Brain microvascular endothelial cell (primary cell): ENCODE measurements at regions not wholly inside any gene's neighbourhood (a gene's known extent, or its start where the extent isn't known, plus 50 kb on each side); places are given as distances from the start of the nearest gene placed in this dataset.
"Not testable (repeated sequence)": the region's sequence is repeated elsewhere in the genome, so short reads cannot be mapped to it uniquely, and the experiment has no call there.

Experiments used
- DNase-seq: peaks from one replicate; pipeline ENCODE4 v3.0.0-alpha.2; 2020
- H3K27ac ChIP-seq: fragments of 250-450 bp; sonication (Bioruptor Pico); 2 replicates; pipeline ENCODE4 v1.5.1; 2020; ENCODE audit warnings: mild to moderate bottlenecking, moderate library complexity
- H3K27me3 ChIP-seq: fragments of 250-450 bp; sonication (Bioruptor Pico); replicated peaks from 2 replicates; pipeline ENCODE4 v1.5.1; 2020; ENCODE audit warnings: mild to moderate bottlenecking
- H3K36me3 ChIP-seq: fragments of 250-450 bp; sonication (Bioruptor Pico); replicated peaks from 2 replicates; pipeline ENCODE4 v1.5.1; 2020; ENCODE audit warnings: mild to moderate bottlenecking
- H3K4me3 ChIP-seq: 2 replicates; pipeline ENCODE4 v1.5.1; 2011; ENCODE audit warnings: low read depth, mild to moderate bottlenecking, control low read depth, low read length, moderate library complexity
- CTCF ChIP-seq: IDR thresholded peaks from 2 replicates; pipeline ENCODE4 v1.5.1; 2011; ENCODE audit warnings: low read depth, mild to moderate bottlenecking, moderate library complexity, low read length, control low read depth, inconsistent platforms; ENCODE audit errors: missing control alignments
- in situ Hi-C: cut with HindIII; loops from 2 replicates; pipeline ENCODE4 v1.10.0; 2017; ENCODE audit warnings: low sequenced_read_pairs, low pct_ligation_motif_present

GRCh38 chr11:69205743-69206612 is 50.2 kb downstream of the SMIM38 start:
- Histone ChIP-seq H3K27me3 (peaks cover 3% of the 10 kb centered on the region), H3K27ac (no peak overlapping the region), H3K36me3 (no peaks in the 10 kb centered on the region), H3K4me3 (no peak overlapping the region)
- in situ Hi-C loops: no loop called here
- no peak for DNase-seq
- no peak for TF ChIP-seq CTCF

- H3K27me3 ChIP-seq, H3K4me3 ChIP-seq, H3K36me3 ChIP-seq, DNase-seq, in situ Hi-C loops, H3K27ac ChIP-seq: not testable (repeated sequence)
These were observed 50.9 kb downstream of the SMIM38 start for GRCh38 chr11:69206613-69206965.

- Histone ChIP-seq H3K27ac (no peak overlapping the region), H3K4me3 (no peak overlapping the region), H3K27me3 (no peaks in the 10 kb centered on the region), H3K36me3 (no peaks in the 10 kb centered on the region)
- in situ Hi-C loops: no loop called here
- no peak for TF ChIP-seq CTCF
- no peak for DNase-seq
These were observed 51.6 kb downstream of the SMIM38 start for GRCh38 chr11:69207165-69207889.

- no peak for DNase-seq
- Histone ChIP-seq H3K27me3 (no peaks in the 10 kb centered on the region), H3K4me3 (no peak overlapping the region), H3K36me3 (no peaks in the 10 kb centered on the region), H3K27ac (no peak overlapping the region)
- TF ChIP-seq CTCF: no peak
- in situ Hi-C loops: no loop called here
These were observed 52.7 kb downstream of the SMIM38 start for GRCh38 chr11:69208190-69209037.

- TF ChIP-seq CTCF: peak; percentile 17
- Histone ChIP-seq H3K36me3 (no peaks in the 10 kb centered on the region), H3K4me3 (no peak overlapping the region), H3K27ac (no peak overlapping the region), H3K27me3 (no peaks in the 10 kb centered on the region)
- DNase-seq: no peak
- in situ Hi-C loops: no loop called here
These were observed 53.3 kb downstream of the SMIM38 start for GRCh38 chr11:69209038-69209350.
